Peyer's patch (tissue), 4 donors: ENCODE measurements at regions not wholly inside any gene's neighbourhood (a gene's known extent, or its start where the extent isn't known, plus 50 kb on each side); places are given as distances from the start of the nearest gene placed in this dataset.

Experiments used
- CTCF ChIP-seq, 6 experiments: fragments of 450-650 bp in 4 of 6; fragments of 200-600 bp in 2 of 6; sonication (generic) in 1 of 6; IDR thresholded peaks; one replicate each; pipeline ENCODE4 v1.5.1; 2017 to 2019; ENCODE audit warnings: antibody characterized with exemption in 6 of 6, mild to moderate bottlenecking in 3 of 6, moderate library complexity in 1 of 6
- POLR2A ChIP-seq, 2 donors: fragments of 450-650 bp; IDR thresholded peaks; one replicate each; pipeline ENCODE4 v1.5.1; 2017; ENCODE audit warnings: antibody characterized with exemption in 2 of 2, mild to moderate bottlenecking in 2 of 2, moderate library complexity in 2 of 2

DNA sequence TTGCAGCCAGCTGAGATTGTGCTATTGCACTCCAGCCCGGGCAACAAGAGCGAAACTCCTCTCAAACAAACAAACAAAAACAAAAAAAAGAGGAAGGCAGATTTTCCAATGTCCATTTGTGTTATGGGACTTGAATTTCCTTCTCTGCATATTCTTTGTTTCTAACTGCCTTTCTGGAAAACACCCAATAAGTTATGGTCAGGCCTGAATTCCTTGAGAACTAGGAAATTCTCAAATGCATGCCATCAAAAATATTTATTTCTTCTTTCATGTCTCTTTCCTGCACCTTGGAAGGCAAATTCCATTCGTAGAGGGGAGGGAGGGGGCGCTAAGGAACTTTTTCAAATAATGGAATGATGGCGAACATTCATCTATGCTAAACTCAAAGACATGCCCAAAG, 117.6 kb upstream of the TMCC3 start:
- TF ChIP-seq CTCF (IDR thresholded peaks at IDR 0.05) (no peak), POLR2A (IDR thresholded peaks at IDR 0.05) (no peak)
